Sigmoid colon (tissue), 4 donors: ENCODE measurements at regions not wholly inside any gene's neighbourhood (a gene's known extent, or its start where the extent isn't known, plus 50 kb on each side); places are given as distances from the start of the nearest gene placed in this dataset.

Experiments used
- EP300 ChIP-seq, 4 donors: sonication (generic); formaldehyde crosslinking; IDR thresholded peaks; one replicate each; pipeline ENCODE4 v1.6.1; 2017; ENCODE audit warnings: antibody characterized with exemption in 4 of 4
- POLR2A ChIP-seq, 2 donors: fragments of 450-650 bp; IDR thresholded peaks; one replicate each; pipeline ENCODE4 v1.6.1; 2016; ENCODE audit warnings: antibody characterized with exemption in 2 of 2, mild to moderate bottlenecking in 2 of 2, moderate library complexity in 2 of 2
- POLR2AphosphoS5 ChIP-seq, 4 donors: sonication (generic); formaldehyde crosslinking; IDR thresholded peaks; one replicate each; pipeline ENCODE4 v1.6.1; 2017; ENCODE audit warnings: antibody characterized with exemption in 4 of 4
- TF ChIP-seq, protein P1 (sequence below), 4 experiments: fragments of 450-650 bp in 3 of 4; fragments of 200-600 bp in 1 of 4; IDR thresholded peaks; one replicate each; pipeline ENCODE4 v1.5.1; 2016 to 2019; ENCODE audit warnings: antibody characterized with exemption in 4 of 4, mild to moderate bottlenecking in 3 of 4, moderate library complexity in 2 of 4

GRCh38 chr5:155402927-155403640 is 389.5 kb downstream of the KIF4B start:
- TF ChIP-seq POLR2A (IDR thresholded peaks at IDR 0.05): no peak
- TF ChIP-seq, protein P1, sequence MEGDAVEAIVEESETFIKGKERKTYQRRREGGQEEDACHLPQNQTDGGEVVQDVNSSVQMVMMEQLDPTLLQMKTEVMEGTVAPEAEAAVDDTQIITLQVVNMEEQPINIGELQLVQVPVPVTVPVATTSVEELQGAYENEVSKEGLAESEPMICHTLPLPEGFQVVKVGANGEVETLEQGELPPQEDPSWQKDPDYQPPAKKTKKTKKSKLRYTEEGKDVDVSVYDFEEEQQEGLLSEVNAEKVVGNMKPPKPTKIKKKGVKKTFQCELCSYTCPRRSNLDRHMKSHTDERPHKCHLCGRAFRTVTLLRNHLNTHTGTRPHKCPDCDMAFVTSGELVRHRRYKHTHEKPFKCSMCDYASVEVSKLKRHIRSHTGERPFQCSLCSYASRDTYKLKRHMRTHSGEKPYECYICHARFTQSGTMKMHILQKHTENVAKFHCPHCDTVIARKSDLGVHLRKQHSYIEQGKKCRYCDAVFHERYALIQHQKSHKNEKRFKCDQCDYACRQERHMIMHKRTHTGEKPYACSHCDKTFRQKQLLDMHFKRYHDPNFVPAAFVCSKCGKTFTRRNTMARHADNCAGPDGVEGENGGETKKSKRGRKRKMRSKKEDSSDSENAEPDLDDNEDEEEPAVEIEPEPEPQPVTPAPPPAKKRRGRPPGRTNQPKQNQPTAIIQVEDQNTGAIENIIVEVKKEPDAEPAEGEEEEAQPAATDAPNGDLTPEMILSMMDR (IDR thresholded peaks at IDR 0.05): no peak
- no peak for TF ChIP-seq EP300 (IDR thresholded peaks at IDR 0.05)
- TF ChIP-seq POLR2AphosphoS5 (IDR thresholded peaks at IDR 0.05): no peak
